GM19193 (cell line): ENCODE measurements at regions not wholly inside any gene's neighbourhood (a gene's known extent, or its start where the extent isn't known, plus 50 kb on each side); places are given as distances from the start of the nearest gene placed in this dataset.

Source experiments
- POLR2A ChIP-seq: IDR thresholded peaks from 4 replicates; pipeline ENCODE4 v1.6.1; 2011; ENCODE audit not compliant: insufficient read depth, insufficient read length; ENCODE audit errors: extremely low read depth

DNA sequence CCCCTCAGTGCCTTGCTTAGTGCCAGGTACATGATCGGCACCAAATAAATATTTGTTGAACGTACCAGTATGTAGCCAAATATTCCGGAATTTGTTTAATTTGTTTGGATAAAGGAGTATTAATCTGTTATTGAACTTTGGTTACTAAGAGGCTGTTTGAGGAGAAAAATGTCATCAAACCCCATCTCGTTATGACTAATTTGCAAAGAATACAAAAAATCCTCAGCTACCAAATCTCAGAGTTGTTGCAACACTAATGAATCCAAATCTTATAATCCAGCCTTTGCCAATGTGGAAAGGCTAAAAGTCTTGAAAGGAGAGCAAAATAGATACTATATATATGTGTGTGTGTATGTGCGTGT lies 79.5 kb downstream of the KLF5 start:
- TF ChIP-seq POLR2A = no peak

- no peak for TF ChIP-seq POLR2A
These were observed 78.0 kb downstream of the KLF5 start for GRCh38 chr13:73136776-73137175.

DNA sequence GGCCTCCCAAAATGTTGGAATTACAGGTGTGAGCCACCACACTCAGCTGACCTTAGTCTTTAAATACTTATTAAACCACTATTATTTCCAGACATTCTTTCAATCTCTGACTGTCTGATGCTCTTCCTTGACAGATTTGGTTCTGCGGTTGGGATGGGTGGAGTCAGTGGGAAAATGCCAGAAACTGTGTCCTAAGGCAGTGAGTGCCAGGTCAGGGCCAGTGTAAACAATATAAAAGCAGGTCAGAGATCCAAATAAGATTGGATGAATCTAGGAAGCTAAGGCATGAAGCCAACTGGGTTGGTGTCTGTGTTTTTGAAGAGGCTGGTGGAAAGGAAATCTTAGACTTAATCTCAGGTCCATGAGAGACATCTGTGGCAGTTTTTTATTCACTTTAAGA lies 74.7 kb downstream of the KLF5 start:
- no peak for TF ChIP-seq POLR2A

DNA sequence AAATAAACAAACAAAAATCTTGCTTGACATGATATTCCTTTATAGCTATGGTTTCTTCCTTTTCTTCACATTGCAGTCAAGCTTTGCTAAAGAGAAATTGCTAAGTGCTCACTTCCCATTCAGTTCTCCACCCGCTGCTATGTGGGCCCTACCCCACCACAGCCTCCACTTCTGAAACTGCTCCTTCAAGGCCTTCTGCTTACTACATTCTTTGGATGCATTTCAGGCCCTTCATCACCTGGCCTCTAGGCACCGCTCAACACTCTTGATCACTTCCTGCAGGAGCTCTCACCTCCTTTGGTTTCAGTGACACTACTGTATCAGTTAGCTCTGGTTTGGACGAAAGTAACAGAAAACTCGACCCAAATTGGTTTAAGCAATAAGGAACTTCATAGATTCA lies 72.4 kb downstream of the KLF5 start:
- TF ChIP-seq POLR2A = no peak

DNA sequence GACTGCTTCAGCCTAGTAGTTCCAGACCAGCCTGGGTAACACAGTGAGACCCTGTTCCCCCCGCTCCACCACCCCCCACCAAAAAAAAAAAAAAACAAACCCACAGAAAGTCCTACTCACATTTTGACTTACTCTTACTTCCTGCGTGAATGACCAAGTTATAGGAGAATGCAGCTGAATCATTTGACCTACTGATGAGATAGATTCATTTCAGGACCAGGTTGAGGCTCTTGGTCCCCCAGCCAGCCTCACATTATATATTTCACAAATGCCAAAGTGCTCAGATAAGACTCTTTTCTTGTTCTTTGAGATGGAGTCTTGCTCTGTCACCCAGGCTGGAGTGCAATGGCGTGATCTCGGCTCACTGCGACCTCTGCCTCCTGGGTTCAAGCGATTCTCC lies 70.2 kb downstream of the KLF5 start:
- TF ChIP-seq POLR2A = no peak
